ENCODE measurements at regions not wholly inside any gene's neighbourhood (a gene's known extent, or its start where the extent isn't known, plus 50 kb on each side); places are given as distances from the start of the nearest gene placed in this dataset.

DNA sequence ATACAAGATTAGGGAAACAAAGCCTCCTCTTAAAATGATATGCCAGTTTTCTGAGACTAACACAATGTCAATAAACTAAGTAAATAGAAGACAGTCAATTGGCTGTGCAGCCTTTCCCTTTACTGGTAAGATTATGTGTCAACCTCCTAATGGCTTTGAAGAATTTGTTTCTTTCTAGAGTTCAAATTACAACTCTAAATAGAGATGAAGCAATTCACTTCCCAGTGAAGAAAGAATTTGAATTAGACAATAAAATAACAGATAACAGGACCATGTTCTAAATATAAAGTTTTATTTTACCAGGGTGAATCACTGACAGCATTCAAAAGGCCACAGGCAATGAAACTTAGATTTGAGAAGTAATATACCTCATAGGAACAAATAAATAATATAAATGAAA lies 680.3 kb downstream of the PLA2G4A start:
- intact Hi-C loops (cut with micrococcal nuclease), result no loop called here
- Histone ChIP-seq H3K36me3 (no peaks in the 10 kb centered on the region), H3K27ac (replicated peaks) (no peak overlapping the region), H3K4me1 (no peaks in the 10 kb centered on the region), H3K27me3 (ENCODE audit: low read depth) (no peaks in the 10 kb centered on the region), H3K4me3 (no peak overlapping the region), H3K9me3 (replicated peaks) (no peaks in the 10 kb centered on the region)
- TF ChIP-seq, protein P1, sequence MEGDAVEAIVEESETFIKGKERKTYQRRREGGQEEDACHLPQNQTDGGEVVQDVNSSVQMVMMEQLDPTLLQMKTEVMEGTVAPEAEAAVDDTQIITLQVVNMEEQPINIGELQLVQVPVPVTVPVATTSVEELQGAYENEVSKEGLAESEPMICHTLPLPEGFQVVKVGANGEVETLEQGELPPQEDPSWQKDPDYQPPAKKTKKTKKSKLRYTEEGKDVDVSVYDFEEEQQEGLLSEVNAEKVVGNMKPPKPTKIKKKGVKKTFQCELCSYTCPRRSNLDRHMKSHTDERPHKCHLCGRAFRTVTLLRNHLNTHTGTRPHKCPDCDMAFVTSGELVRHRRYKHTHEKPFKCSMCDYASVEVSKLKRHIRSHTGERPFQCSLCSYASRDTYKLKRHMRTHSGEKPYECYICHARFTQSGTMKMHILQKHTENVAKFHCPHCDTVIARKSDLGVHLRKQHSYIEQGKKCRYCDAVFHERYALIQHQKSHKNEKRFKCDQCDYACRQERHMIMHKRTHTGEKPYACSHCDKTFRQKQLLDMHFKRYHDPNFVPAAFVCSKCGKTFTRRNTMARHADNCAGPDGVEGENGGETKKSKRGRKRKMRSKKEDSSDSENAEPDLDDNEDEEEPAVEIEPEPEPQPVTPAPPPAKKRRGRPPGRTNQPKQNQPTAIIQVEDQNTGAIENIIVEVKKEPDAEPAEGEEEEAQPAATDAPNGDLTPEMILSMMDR (IDR thresholded peaks at IDR 0.05; ENCODE audit: borderline replicate concordance), result no peak
- DNase-seq, result no peak

DNA sequence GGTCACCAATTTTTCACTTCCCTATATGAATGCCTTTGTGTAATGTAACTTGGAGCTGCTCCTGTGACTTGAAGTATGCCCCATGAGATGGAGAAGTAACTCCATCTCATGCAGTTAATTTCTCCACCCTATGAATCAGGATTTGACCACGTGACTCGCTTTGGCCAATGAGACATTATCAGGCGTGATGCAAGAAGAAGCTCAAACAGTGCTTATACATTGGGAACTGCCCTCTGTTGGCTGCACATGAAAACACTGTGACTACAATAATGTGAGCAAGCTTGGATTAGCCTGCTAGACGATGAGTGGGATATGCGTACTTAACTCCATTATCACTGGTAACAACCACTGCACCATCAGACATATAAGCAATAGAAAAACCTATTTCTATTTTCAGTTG lies 684.4 kb downstream of the PLA2G4A start:
- DNase-seq, result no peak
- H3K9me3 ChIP-seq (replicated peaks), result peaks cover 9% of the 10 kb centered on the region
- TF ChIP-seq, protein P1 (IDR thresholded peaks at IDR 0.05; ENCODE audit: borderline replicate concordance), result no peak
- no peaks in the 10 kb centered on the region for H3K4me1 ChIP-seq
- intact Hi-C loops (cut with micrococcal nuclease), result no loop called here
- no peak overlapping the region for H3K4me3 ChIP-seq
- H3K27ac ChIP-seq (replicated peaks), result no peak overlapping the region
- H3K27me3 ChIP-seq (ENCODE audit: low read depth), result no peaks in the 10 kb centered on the region
- H3K36me3 ChIP-seq, result no peaks in the 10 kb centered on the region

DNA sequence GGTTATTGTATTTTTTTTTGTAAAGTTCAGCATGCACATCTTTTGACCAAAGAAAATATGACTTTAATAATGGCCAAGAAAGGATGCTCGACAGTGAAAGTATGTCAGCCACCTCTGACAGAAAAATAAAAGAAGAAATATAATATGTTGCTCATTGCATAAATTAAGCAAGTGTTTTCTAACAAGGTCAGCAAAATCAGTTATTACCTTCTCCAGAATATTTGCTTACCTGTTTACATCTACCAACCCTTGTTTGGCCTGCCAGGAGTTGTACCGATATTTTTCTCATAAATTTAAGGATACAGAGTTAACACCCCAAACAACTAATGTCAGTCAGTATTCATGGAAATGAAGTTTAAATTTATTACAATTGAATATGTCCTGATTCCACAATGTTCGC lies 685.4 kb downstream of the PLA2G4A start:
- intact Hi-C loops (cut with micrococcal nuclease), result no loop called here
- TF ChIP-seq, protein P1 (IDR thresholded peaks at IDR 0.05; ENCODE audit: borderline replicate concordance), result no peak
- Histone ChIP-seq H3K4me3 (no peak overlapping the region), H3K9me3 (replicated peaks) (peaks cover 9% of the 10 kb centered on the region), H3K4me1 (no peaks in the 10 kb centered on the region), H3K27ac (replicated peaks) (no peak overlapping the region), H3K27me3 (ENCODE audit: low read depth) (no peaks in the 10 kb centered on the region), H3K36me3 (no peaks in the 10 kb centered on the region)
- no peak for DNase-seq

DNA sequence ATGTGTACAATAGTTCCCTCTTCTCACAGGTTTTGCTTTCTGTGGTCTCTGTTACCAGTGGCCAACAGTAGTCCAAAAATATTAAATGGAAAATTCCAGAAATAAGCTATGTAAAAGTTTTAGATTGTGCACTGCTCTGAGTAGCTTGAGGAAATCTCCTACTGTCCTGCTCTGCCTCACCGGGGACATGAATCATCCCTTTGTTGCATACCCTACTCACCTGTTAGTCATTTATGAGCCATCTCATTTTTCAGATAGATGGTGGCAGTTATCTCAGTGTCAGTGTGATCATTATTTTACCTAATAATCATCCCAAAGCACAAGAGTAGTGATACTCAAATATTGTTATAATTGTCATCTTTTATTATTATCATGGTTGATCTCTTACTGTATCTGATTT lies 688.1 kb downstream of the PLA2G4A start:
- no peaks in the 10 kb centered on the region for H3K27me3 ChIP-seq (ENCODE audit: low read depth)
- H3K4me3 ChIP-seq, result no peak overlapping the region
- no peaks in the 10 kb centered on the region for H3K4me1 ChIP-seq
- H3K36me3 ChIP-seq, result no peaks in the 10 kb centered on the region
- DNase-seq, result no peak
- TF ChIP-seq, protein P1 (IDR thresholded peaks at IDR 0.05; ENCODE audit: borderline replicate concordance), result no peak
- intact Hi-C loops (cut with micrococcal nuclease), result no loop called here
- H3K27ac ChIP-seq (replicated peaks), result no peak overlapping the region
- peaks cover 9% of the 10 kb centered on the region for H3K9me3 ChIP-seq (replicated peaks)

DNA sequence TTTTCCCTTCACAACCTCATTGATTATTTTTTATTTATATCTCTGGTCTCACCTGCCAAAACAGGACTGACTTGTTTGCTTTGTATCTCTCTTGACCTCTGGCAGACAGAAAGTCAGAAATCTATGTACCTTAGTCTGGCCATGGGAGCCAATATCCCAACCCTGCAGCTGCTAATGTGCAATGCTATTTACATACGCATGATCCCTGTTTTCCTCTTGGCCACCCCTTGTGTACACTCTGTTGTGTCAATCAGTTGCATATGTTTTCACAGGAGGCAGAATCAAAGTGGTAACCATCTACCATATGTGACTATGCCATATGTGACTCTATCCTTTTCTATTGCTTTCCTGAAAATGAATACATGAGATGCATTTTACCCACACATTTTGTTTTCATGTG lies 688.8 kb downstream of the PLA2G4A start:
- Histone ChIP-seq H3K4me3 (no peak overlapping the region), H3K9me3 (replicated peaks) (peaks cover 9% of the 10 kb centered on the region), H3K27me3 (ENCODE audit: low read depth) (no peaks in the 10 kb centered on the region), H3K4me1 (no peaks in the 10 kb centered on the region), H3K27ac (replicated peaks) (no peak overlapping the region), H3K36me3 (no peaks in the 10 kb centered on the region)
- intact Hi-C loops (cut with micrococcal nuclease), result no loop called here
- TF ChIP-seq, protein P1 (IDR thresholded peaks at IDR 0.05; ENCODE audit: borderline replicate concordance), result no peak
- no peak for DNase-seq

DNA sequence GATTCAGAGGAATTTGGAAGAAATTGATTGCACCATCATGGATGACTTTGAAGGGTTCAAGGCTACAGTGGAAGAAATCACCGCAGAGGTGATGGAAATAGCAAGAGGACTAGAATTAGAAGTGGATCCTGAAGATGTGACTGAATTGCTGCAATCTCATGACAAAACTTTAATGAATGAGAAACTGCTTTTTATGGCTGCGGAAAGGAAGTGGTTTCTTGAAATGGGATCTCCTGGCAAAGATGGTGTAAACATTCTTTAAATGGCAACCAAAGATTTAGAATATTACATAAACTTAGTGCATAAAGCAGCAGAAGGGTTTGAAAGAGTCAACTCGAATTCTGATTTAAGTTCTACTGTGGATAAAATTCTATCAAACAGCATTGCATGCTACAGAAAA lies 698.6 kb downstream of the PLA2G4A start:
- TF ChIP-seq, protein P1 (IDR thresholded peaks at IDR 0.05; ENCODE audit: borderline replicate concordance), result no peak
- H3K27ac ChIP-seq (replicated peaks), result no peak overlapping the region
- H3K36me3 ChIP-seq, result no peaks in the 10 kb centered on the region
- no peaks in the 10 kb centered on the region for H3K27me3 ChIP-seq (ENCODE audit: low read depth)
- no peaks in the 10 kb centered on the region for H3K9me3 ChIP-seq (replicated peaks)
- no peaks in the 10 kb centered on the region for H3K4me1 ChIP-seq
- no peak for DNase-seq
- H3K4me3 ChIP-seq, result no peak overlapping the region
- intact Hi-C loops (cut with micrococcal nuclease), result no loop called here
